ENCODE measurements at regions not wholly inside any gene's neighbourhood (a gene's known extent, or its start where the extent isn't known, plus 50 kb on each side); places are given as distances from the start of the nearest gene placed in this dataset.

DNA sequence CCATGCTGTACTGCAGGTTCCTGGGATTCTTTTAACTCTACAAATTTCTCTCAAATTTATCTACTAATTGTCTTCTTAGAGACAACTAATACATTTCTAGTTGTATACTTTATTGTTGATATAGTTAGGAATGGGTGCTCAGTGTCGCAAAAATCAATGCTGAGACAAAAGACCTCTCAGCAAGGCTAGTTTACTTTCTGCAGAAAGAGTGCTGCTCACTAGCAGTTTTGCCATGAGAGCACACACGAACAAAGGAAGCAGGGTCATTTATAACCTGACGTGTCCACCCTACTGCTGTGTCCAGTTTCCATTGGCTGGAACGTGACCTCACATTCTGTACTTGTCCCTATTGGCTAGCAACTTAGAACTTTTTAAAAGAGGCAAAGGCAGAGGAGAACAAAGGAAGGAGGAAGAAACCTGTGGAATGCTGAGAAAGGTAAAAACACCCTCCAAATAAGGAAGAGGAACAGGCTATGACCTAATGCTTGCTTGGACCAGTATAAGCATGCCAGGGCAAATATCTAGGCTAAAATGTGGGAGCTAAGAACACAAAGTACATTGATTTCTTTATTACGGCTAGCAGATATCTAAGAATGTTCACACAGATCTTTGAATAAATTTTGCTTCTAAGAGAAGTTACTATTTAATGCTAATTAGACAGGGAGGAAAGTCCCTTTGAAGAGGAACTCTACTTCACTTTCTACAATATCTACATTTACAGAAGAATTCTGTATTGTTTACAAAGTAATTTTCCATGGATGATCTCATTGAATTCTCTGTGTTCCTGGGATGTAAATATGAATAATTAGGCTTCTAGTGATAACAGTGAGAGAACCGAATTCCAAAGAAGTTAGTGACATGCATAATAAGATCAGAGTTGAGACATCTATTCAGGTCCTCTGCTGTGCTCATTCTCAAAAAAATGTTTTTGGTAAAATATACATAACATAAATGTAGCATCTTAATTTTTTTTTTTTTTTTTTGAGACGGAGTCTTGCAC lies 86.0 kb upstream of the MAP10 start:
- H3K4me3 ChIP-seq: no peak overlapping the region
- H3K4me1 ChIP-seq: no peaks in the 10 kb centered on the region
- DNase-seq (no peak), ATAC-seq (no peak)
- TF ChIP-seq, protein P1, sequence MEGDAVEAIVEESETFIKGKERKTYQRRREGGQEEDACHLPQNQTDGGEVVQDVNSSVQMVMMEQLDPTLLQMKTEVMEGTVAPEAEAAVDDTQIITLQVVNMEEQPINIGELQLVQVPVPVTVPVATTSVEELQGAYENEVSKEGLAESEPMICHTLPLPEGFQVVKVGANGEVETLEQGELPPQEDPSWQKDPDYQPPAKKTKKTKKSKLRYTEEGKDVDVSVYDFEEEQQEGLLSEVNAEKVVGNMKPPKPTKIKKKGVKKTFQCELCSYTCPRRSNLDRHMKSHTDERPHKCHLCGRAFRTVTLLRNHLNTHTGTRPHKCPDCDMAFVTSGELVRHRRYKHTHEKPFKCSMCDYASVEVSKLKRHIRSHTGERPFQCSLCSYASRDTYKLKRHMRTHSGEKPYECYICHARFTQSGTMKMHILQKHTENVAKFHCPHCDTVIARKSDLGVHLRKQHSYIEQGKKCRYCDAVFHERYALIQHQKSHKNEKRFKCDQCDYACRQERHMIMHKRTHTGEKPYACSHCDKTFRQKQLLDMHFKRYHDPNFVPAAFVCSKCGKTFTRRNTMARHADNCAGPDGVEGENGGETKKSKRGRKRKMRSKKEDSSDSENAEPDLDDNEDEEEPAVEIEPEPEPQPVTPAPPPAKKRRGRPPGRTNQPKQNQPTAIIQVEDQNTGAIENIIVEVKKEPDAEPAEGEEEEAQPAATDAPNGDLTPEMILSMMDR (IDR thresholded peaks at IDR 0.05): no peak
- WGBS, 3 donors: 85 to 92% (median 87%) methylated on average over 7 of the region's 7 CpGs
- no peaks in the 10 kb centered on the region for H3K27me3 ChIP-seq (ENCODE audit: insufficient read depth in 3 of 3, low read length in 2 of 3)
- H3K36me3 ChIP-seq (ENCODE audit: insufficient read depth in 1 of 2, low read depth in 1 of 2): no peaks in the 10 kb centered on the region
- no peak overlapping the region for H3K27ac ChIP-seq
- no peaks in the 10 kb centered on the region for H3K9me3 ChIP-seq
- intact Hi-C loops (cut with DNase I): no loop called here

DNA sequence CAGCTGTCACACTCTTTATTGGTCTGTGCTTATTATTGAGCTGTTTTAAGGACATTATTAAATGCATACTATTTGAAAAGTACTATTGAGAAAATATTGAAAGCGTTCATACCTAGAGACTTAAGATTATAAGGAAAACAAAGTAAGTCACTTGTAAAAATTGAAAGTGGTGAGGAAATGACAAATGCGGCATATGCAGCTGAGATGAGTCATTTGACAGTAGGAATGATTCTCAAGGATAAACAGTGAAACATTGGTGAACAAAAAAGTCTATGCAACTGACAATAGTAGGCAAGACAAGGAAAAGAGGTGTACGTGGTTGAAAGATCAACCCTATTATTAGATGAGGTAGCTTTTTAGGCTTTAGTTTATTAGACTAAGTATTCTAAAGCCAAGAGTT lies 82.6 kb upstream of the MAP10 start:
- H3K4me1 ChIP-seq: no peaks in the 10 kb centered on the region
- H3K27me3 ChIP-seq (ENCODE audit: insufficient read depth in 3 of 3, low read length in 2 of 3): no peaks in the 10 kb centered on the region
- WGBS, 3 donors: 93 to 97% (median 96%) methylated on average over 3 of the region's 3 CpGs
- intact Hi-C loops (cut with DNase I): no loop called here
- DNase-seq (no peak), ATAC-seq (no peak)
- no peak overlapping the region for H3K27ac ChIP-seq
- no peak overlapping the region for H3K4me3 ChIP-seq
- H3K36me3 ChIP-seq (ENCODE audit: insufficient read depth in 1 of 2, low read depth in 1 of 2): no peaks in the 10 kb centered on the region
- TF ChIP-seq, protein P1 (IDR thresholded peaks at IDR 0.05): no peak
- H3K9me3 ChIP-seq: no peaks in the 10 kb centered on the region

DNA sequence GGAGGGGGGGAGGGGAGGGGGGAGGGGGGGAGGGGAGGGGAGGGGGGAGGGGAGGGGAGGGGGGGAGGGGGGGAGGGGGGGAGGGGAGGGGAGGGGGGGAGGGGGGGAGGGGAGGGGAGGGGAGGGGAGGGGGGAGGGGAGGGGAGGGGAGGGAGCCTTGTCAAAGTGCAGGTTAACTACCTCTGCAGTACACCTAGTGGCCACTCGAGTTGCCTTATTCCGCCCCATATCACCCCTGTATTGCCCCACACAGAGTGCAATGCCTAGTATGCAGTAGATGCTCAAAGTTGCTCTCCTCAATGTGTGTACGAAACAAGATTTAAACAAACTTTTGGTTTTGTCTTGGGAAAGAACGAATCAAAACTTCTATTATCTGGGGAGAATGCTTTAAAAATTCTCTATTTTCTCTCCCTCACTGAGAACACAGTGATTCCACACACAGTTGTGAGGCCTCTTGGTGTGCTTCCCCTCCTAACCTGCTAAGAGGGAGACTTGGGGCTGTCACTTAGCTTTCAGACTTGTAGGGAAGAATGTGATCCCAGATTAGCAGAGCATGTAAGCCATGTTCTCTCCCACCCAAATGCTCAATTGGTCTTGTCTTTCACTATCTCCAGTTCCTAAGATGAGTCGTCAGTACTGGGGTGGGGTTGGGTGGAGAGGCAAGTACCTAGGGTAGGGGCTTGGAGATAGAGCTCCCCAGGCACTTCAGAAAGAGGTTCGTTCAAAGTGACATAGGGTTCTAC lies 79.7 kb upstream of the MAP10 start:
- Histone ChIP-seq H3K27me3 (ENCODE audit: insufficient read depth in 3 of 3, low read length in 2 of 3) (no peaks in the 10 kb centered on the region), H3K9me3 (no peaks in the 10 kb centered on the region), H3K4me1 (no peaks in the 10 kb centered on the region), H3K4me3 (no peak overlapping the region), H3K27ac (no peak overlapping the region), H3K36me3 (ENCODE audit: insufficient read depth in 1 of 2, low read depth in 1 of 2) (no peaks in the 10 kb centered on the region)
- ATAC-seq (no peak), DNase-seq (no peak)
- intact Hi-C loops (cut with DNase I): no loop called here
- WGBS, 3 donors: 81 to 87% (median 83%) methylated on average over 6 of the region's 6 CpGs
- TF ChIP-seq, protein P1 (IDR thresholded peaks at IDR 0.05): no peak

DNA sequence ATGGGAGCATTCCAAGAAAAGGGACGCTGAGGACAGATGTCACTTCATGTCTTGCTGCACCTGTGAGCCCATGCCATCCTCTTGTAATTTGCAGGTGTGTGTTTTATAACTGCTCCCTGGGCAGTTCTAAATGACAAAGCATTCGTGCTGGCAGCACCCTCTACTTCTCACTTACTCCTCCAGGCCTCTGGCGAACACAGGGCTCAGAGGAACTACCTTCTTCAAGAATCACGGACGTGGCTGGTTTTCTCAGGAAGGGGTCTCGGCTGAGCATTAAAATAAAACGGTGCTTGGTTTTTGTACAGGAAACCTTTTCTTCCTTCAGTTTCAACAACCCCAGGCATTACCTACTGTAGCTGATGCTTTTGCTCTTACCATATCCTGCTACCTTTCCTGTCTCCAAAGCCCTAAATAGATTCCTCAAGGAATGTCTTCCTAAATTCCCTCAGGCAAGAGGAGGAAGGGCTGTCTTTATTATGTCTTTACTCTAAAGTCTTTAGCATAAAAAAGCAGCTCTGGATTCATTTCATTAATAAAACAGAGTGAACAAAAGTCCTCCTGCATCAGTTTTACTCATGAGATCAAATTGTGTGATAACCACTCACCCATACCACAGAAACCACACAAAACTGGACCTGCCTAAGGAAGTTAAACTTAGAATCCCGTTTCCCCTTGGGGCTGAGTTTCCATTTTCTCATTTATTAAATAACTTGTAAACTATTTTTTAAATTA lies 79.0 kb upstream of the MAP10 start:
- Histone ChIP-seq H3K9me3 (no peaks in the 10 kb centered on the region), H3K4me3 (no peak overlapping the region), H3K27me3 (ENCODE audit: insufficient read depth in 3 of 3, low read length in 2 of 3) (no peaks in the 10 kb centered on the region), H3K4me1 (no peaks in the 10 kb centered on the region), H3K36me3 (ENCODE audit: insufficient read depth in 1 of 2, low read depth in 1 of 2) (no peaks in the 10 kb centered on the region), H3K27ac (no peak overlapping the region)
- 70 to 82% (median 74%) methylated on average over 8 of the region's 8 CpGs for WGBS, 3 donors
- TF ChIP-seq, protein P1 (IDR thresholded peaks at IDR 0.05): no peak
- intact Hi-C loops (cut with DNase I): no loop called here
- ATAC-seq (no peak), DNase-seq (no peak)
